ENCODE measurements at regions not wholly inside any gene's neighbourhood (a gene's known extent, or its start where the extent isn't known, plus 50 kb on each side); places are given as distances from the start of the nearest gene placed in this dataset.

DNA sequence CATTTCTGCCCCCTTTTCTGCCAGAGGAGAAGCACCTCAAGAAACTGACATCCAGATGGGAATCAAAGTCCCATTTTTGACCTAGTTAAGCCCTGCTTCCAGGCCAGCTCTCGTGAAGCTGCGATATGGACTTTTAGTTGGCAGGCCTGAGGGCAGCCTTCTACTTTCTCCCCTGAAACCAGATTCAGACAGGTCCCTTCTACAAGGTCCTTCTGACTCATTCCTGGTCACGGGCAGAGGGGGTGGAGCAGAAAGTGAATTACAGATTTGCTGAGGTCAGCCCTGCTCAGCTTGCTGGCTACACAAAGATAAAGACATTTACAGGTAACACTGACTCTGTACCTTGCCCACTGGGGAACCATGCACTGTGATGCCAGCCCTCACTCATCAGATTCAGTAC is 52.8 kb upstream of the TUT7 start:
- in situ Hi-C loops (cut with MboI; ENCODE audit: low sequenced_read_pairs) (no loop called here), dilution Hi-C loops (cut with HindIII; ENCODE audit: low sequenced_read_pairs, unreplicated experiment) (no loop called here), intact Hi-C loops (cut with micrococcal nuclease) (loop anchor here (5.0 kb wide), 1 partner anchor 125 kb away; the partner anchor contains the start of gene ISCA1)
- DNase-seq (peak; percentile 75), ATAC-seq (ENCODE audit: low read depth) (peak; percentile 36)
- CTCF ChIA-PET, result no interaction called here
- H2BK5ac ChIP-seq (ENCODE audit: low read depth, low read length, poor library complexity, severe bottlenecking), result peak overlapping the region; percentile 87
- no CpG with 5 or more reads among the region's 3 CpGs for WGBS, 2 experiments (ENCODE audit: extremely low coverage in 2 of 2, insufficient read length in 1 of 2)
- peak overlapping the region; percentile 82 for H2AFZ ChIP-seq (replicated peaks; ENCODE audit: low read length, poor library complexity)
- peak overlapping the region; percentile 97 for H2AK5ac ChIP-seq (ENCODE audit: low read depth, low read length)
- H4K5ac ChIP-seq (ENCODE audit: low read depth, low read length), result peak overlapping the region; percentile 93
- peak overlapping the region; percentile 94 for H3K4ac ChIP-seq (ENCODE audit: low read depth, low read length)
- H3K56ac ChIP-seq (ENCODE audit: extremely low read depth, insufficient read depth, low read length), result no peak overlapping the region
- peak overlapping the region; percentile 69 for H3K27ac ChIP-seq (ENCODE audit: insufficient read depth, low read length)
- H3K9me3 ChIP-seq (ENCODE audit: control insufficient read depth, insufficient read depth, low read length), result no peaks in the 10 kb centered on the region
- H3K4me3 ChIP-seq (ENCODE audit: insufficient read depth, low read depth, low read length), result no peak overlapping the region
- H4K91ac ChIP-seq (ENCODE audit: insufficient read depth, low read depth, low read length), result peak overlapping the region; percentile 83
- TF ChIP-seq POLR2A (IDR thresholded peaks at IDR 0.05; ENCODE audit: low read depth, low read length) (no peak), MAFK (IDR thresholded peaks at IDR 0.05; ENCODE audit: low read depth, low read length) (peak; percentile 87), NFE2L2 (IDR thresholded peaks at IDR 0.05; ENCODE audit: low read depth, low read length) (no peak), SMC3 (IDR thresholded peaks at IDR 0.05; ENCODE audit: low read depth, low read length) (no peak), FOS (IDR thresholded peaks at IDR 0.05; ENCODE audit: low read depth, low read length) (peak; percentile 49), MAZ (IDR thresholded peaks at IDR 0.05; ENCODE audit: borderline replicate concordance, low read depth, low read length) (peak; percentile 32; the same call in 1 of the 2 replicates), CEBPB (IDR thresholded peaks at IDR 0.05; ENCODE audit: low read depth, low read length) (no peak), RCOR1 (IDR thresholded peaks at IDR 0.05; ENCODE audit: insufficient replicate concordance, low read length) (no peak), BHLHE40 (IDR thresholded peaks at IDR 0.05; ENCODE audit: low read depth, low read length) (peak; percentile 94), MXI1 (IDR thresholded peaks at IDR 0.05; ENCODE audit: borderline replicate concordance, low read depth, low read length) (no peak), CHD1 (IDR thresholded peaks at IDR 0.05; ENCODE audit: low read depth, low read length) (no peak), RAD21 (IDR thresholded peaks at IDR 0.05; ENCODE audit: low read length) (no peak)
- TF ChIP-seq, protein P1, sequence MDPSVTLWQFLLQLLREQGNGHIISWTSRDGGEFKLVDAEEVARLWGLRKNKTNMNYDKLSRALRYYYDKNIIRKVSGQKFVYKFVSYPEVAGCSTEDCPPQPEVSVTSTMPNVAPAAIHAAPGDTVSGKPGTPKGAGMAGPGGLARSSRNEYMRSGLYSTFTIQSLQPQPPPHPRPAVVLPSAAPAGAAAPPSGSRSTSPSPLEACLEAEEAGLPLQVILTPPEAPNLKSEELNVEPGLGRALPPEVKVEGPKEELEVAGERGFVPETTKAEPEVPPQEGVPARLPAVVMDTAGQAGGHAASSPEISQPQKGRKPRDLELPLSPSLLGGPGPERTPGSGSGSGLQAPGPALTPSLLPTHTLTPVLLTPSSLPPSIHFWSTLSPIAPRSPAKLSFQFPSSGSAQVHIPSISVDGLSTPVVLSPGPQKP (IDR thresholded peaks at IDR 0.05; ENCODE audit: borderline replicate concordance, low read depth, low read length), result no peak
- TF ChIP-seq, protein P2, sequence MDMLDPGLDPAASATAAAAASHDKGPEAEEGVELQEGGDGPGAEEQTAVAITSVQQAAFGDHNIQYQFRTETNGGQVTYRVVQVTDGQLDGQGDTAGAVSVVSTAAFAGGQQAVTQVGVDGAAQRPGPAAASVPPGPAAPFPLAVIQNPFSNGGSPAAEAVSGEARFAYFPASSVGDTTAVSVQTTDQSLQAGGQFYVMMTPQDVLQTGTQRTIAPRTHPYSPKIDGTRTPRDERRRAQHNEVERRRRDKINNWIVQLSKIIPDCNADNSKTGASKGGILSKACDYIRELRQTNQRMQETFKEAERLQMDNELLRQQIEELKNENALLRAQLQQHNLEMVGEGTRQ (IDR thresholded peaks at IDR 0.05; ENCODE audit: low read depth, low read length), result peak; percentile 22; the same call in 1 of the 2 replicates
- peak overlapping the region; percentile 93 for H3K18ac ChIP-seq (ENCODE audit: low read depth, low read length)
- peaks cover 4% of the 10 kb centered on the region; the same call in 1 of the 2 replicates for H4K20me1 ChIP-seq (ENCODE audit: insufficient read depth, low read length)
- H3K9ac ChIP-seq (ENCODE audit: low read depth, low read length), result no peak overlapping the region
- H3K79me1 ChIP-seq (ENCODE audit: low read depth in 1 of 2, low read length in 2 of 2), result no peaks in the 10 kb centered on the region
- H3K23ac ChIP-seq (ENCODE audit: low read depth, low read length), result peak overlapping the region; percentile 71
- H2AK9ac ChIP-seq (replicated peaks; ENCODE audit: low read depth, low read length, poor library complexity), result peak overlapping the region; percentile 81
- H3K27me3 ChIP-seq (ENCODE audit: control insufficient read depth, insufficient read depth, low read length), result no peaks in the 10 kb centered on the region
- peak overlapping the region in 1 of 2 experiments; percentile 80; a peak in 2 of 4 replicates for H4K8ac ChIP-seq (ENCODE audit: low read depth in 2 of 2, low read length in 2 of 2)
- peak overlapping the region; percentile 93 for H2BK20ac ChIP-seq (ENCODE audit: low read depth, low read length)
- H3K9me1 ChIP-seq (ENCODE audit: insufficient read depth, low read length), result peaks cover 6% of the 10 kb centered on the region
- peak overlapping the region; percentile 94 for H2BK120ac ChIP-seq (ENCODE audit: low read depth, low read length)
- H3K4me1 ChIP-seq (ENCODE audit: control insufficient read depth, insufficient read depth, low read length), result peaks cover 17% of the 10 kb centered on the region
- BruUV-seq (replicated peaks), result no TSS peak
- POLR2A ChIA-PET (ENCODE audit: unreplicated experiment), result no interaction called here
- peak overlapping the region; percentile 86 for H3K14ac ChIP-seq (replicated peaks; ENCODE audit: low read depth, low read length)
- H3K4me2 ChIP-seq (ENCODE audit: low read depth, low read length), result peak overlapping the region; percentile 58; the same call in 1 of the 2 replicates
- H2BK15ac ChIP-seq (ENCODE audit: low read depth, low read length), result peak overlapping the region; percentile 96; the same call in 2 of the 3 replicates
- no peaks in the 10 kb centered on the region for H3K36me3 ChIP-seq (ENCODE audit: control insufficient read depth, insufficient read depth, low read length)
